HepG2 (cell line): ENCODE measurements at regions not wholly inside any gene's neighbourhood (a gene's known extent, or its start where the extent isn't known, plus 50 kb on each side); places are given as distances from the start of the nearest gene placed in this dataset.

Source experiments
- CREB1 ChIP-seq, 2 experiments: fragments of 450-650 bp in 1 of 2; IDR thresholded peaks; 2 replicates each; pipeline ENCODE4 v1.6.1; 2016 to 2017; ENCODE audit warnings: control low read depth in 1 of 2, mild to moderate bottlenecking in 1 of 2, missing compliant biosample characterization in 1 of 2, missing genetic modification characterization in 1 of 2
- DRAP1 ChIP-seq: IDR thresholded peaks from 2 replicates; pipeline ENCODE4 v1.6.1; 2016; ENCODE audit warnings: missing genetic modification reagents, missing compliant biosample characterization
- GATAD2A ChIP-seq: IDR thresholded peaks from 2 replicates; pipeline ENCODE4 v1.6.1; 2016
- GFI1 ChIP-seq: sonication (generic); formaldehyde crosslinking; IDR thresholded peaks from 2 replicates; pipeline ENCODE4 v1.5.0; 2020; ENCODE audit warnings: missing genetic modification reagents, mild to moderate bottlenecking, borderline replicate concordance
- GTF2F1 ChIP-seq: fragments of 150-350 bp; IDR thresholded peaks from 2 replicates; pipeline ENCODE4 v1.6.1; 2014; ENCODE audit warnings: low read length
- HDAC2 ChIP-seq: sonication (generic); formaldehyde crosslinking; IDR thresholded peaks from 2 replicates; pipeline ENCODE4 v1.4.0; 2020; ENCODE audit warnings: missing genetic modification reagents
- JARID2 ChIP-seq: sonication (generic); formaldehyde crosslinking; IDR thresholded peaks from 2 replicates; pipeline ENCODE4 v1.8.1; 2023; ENCODE audit warnings: missing genetic modification reagents, inconsistent platforms; ENCODE audit not compliant: insufficient replicate concordance
- MED1 ChIP-seq: sonication (generic); formaldehyde crosslinking; IDR thresholded peaks from 2 replicates; pipeline ENCODE4 v1.4.0; 2020; ENCODE audit warnings: missing genetic modification reagents
- MIER3 ChIP-seq: IDR thresholded peaks from 2 replicates; pipeline ENCODE4 v1.6.1; 2016; ENCODE audit warnings: missing compliant biosample characterization, borderline replicate concordance
- MZF1 ChIP-seq: sonication (generic); formaldehyde crosslinking; IDR thresholded peaks from 2 replicates; pipeline ENCODE4 v1.8.1; 2023; ENCODE audit warnings: mild to moderate bottlenecking, missing genetic modification reagents, borderline replicate concordance
- PAX8 ChIP-seq: sonication (generic); formaldehyde crosslinking; IDR thresholded peaks from 2 replicates; pipeline ENCODE4 v1.8.0; 2022; ENCODE audit warnings: mild to moderate bottlenecking, missing genetic modification reagents, borderline replicate concordance
- POGZ ChIP-seq: sonication (generic); formaldehyde crosslinking; IDR thresholded peaks from 2 replicates; pipeline ENCODE4 v1.4.0; 2020; ENCODE audit warnings: mild to moderate bottlenecking, missing genetic modification reagents
- PPARG ChIP-seq: conservative IDR thresholded peaks from 2 replicates; pipeline ENCODE4 v1.6.1; 2016; ENCODE audit warnings: missing biosample characterization, missing genetic modification reagents
- TERF1 ChIP-seq: sonication (generic); formaldehyde crosslinking; IDR thresholded peaks from 2 replicates; pipeline ENCODE4 v1.8.0; 2022; ENCODE audit warnings: mild to moderate bottlenecking, missing genetic modification reagents, moderate library complexity
- ZFP37 ChIP-seq: sonication (generic); formaldehyde crosslinking; IDR thresholded peaks from 2 replicates; pipeline ENCODE4 v1.4.0; 2020; ENCODE audit warnings: missing genetic modification reagents, borderline replicate concordance
- ZNF136 ChIP-seq: sonication (generic); formaldehyde crosslinking; IDR thresholded peaks from 2 replicates; pipeline ENCODE4 v1.8.1; 2022; ENCODE audit warnings: low read depth, mild to moderate bottlenecking, moderate library complexity, missing genetic modification reagents
- ZNF143 ChIP-seq: sonication (generic); formaldehyde crosslinking; IDR thresholded peaks from 2 replicates; pipeline ENCODE4 v1.4.0; 2020; ENCODE audit warnings: missing genetic modification reagents
- ZNF230 ChIP-seq: sonication (generic); formaldehyde crosslinking; IDR thresholded peaks from 2 replicates; pipeline ENCODE4 v1.4.0; 2020; ENCODE audit warnings: mild to moderate bottlenecking, missing genetic modification reagents
- ZNF235 ChIP-seq: sonication (generic); formaldehyde crosslinking; IDR thresholded peaks from 2 replicates; pipeline ENCODE4 v1.8.1; 2023; ENCODE audit warnings: mild to moderate bottlenecking, missing genetic modification reagents, borderline replicate concordance
- ZNF296 ChIP-seq: sonication (generic); formaldehyde crosslinking; conservative IDR thresholded peaks from 2 replicates; pipeline ENCODE4 v1.5.0; 2020; ENCODE audit warnings: mild to moderate bottlenecking, missing genetic modification reagents
- ZNF317 ChIP-seq: sonication (generic); formaldehyde crosslinking; IDR thresholded peaks from 2 replicates; pipeline ENCODE4 v1.5.0; 2020; ENCODE audit warnings: mild to moderate bottlenecking, missing genetic modification reagents
- ZNF607 ChIP-seq: sonication (generic); formaldehyde crosslinking; IDR thresholded peaks from 2 replicates; pipeline ENCODE4 v1.5.1; 2020; ENCODE audit warnings: missing genetic modification reagents, mild to moderate bottlenecking, borderline replicate concordance
- ZNF724P ChIP-seq: sonication (generic); formaldehyde crosslinking; IDR thresholded peaks from 2 replicates; pipeline ENCODE4 v1.8.0; 2022; ENCODE audit warnings: missing genetic modification reagents, borderline replicate concordance
- TF ChIP-seq, protein P1 (sequence below): sonication (generic); formaldehyde crosslinking; IDR thresholded peaks from 2 replicates; pipeline ENCODE4 v1.8.0; 2022; ENCODE audit warnings: missing genetic modification reagents, mild to moderate bottlenecking, borderline replicate concordance
- TF ChIP-seq, protein P2 (sequence below): sonication (generic); formaldehyde crosslinking; IDR thresholded peaks from 2 replicates; pipeline ENCODE4; 2020; ENCODE audit warnings: missing genetic modification reagents, mild to moderate bottlenecking, borderline replicate concordance

DNA sequence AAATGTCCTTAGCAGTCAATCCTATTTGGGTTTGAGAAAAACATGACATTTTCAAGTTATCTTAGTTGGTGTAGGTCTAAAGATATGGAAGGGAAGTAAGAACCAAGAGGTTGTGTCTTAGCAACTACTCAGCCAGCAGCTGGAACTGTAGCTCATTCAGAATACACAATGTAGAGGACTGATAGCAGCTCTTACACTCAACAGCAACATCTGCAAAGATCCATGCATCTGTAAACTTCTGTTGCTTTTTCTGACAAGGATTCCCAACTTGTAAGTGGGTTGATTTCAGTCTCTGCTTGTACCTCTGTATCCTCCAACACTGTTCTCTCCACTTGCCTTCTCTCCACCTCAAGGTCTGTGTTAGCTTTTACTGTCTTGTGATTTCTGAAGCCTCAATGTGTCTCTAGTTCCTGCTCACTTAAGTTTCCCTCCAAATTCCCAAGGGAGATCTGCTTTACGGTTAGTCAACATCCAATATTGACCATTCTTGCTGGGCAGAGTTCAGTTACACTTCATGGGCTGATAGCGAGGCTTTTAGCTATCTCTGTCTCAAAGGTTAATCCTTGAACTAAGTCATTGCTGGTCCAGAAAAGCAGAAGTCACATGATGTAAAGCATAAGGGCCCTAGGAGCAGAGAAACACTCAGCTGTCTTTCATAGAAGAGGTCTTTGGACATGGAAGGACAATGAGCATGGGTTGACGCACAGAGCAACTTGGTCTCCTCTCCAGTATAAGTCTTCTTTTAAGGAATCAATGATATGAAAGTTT lies 71.6 kb upstream of the LGSN start (continued):
- TF ChIP-seq, protein P1, sequence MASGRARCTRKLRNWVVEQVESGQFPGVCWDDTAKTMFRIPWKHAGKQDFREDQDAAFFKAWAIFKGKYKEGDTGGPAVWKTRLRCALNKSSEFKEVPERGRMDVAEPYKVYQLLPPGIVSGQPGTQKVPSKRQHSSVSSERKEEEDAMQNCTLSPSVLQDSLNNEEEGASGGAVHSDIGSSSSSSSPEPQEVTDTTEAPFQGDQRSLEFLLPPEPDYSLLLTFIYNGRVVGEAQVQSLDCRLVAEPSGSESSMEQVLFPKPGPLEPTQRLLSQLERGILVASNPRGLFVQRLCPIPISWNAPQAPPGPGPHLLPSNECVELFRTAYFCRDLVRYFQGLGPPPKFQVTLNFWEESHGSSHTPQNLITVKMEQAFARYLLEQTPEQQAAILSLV (CRISPR knock-in tag), result no peak
- peak; percentile 99 for TF ChIP-seq MIER3 (CRISPR knock-in tag)
- no peak for TF ChIP-seq TERF1 (CRISPR knock-in tag)
- TF ChIP-seq PAX8 (CRISPR knock-in tag), result no peak
- TF ChIP-seq JARID2 (CRISPR knock-in tag), result peak; percentile 55
- peak; percentile 99 for TF ChIP-seq PPARG (CRISPR knock-in tag)
- TF ChIP-seq ZNF136, result peak; percentile 67; the same call in 1 of the 2 replicates
- peak; percentile 39; the same call in 1 of the 2 replicates for TF ChIP-seq CREB1 (IDR thresholded peaks at IDR 0.05)
- TF ChIP-seq CREB1 (CRISPR knock-in tag; IDR thresholded peaks at IDR 0.05), result peak; percentile 90
- TF ChIP-seq ZNF724P (CRISPR knock-in tag), result peak; percentile 58; the same call in 1 of the 2 replicates
- peak; percentile 94 for TF ChIP-seq GFI1 (CRISPR knock-in tag)
- TF ChIP-seq MED1, result peak; percentile 99
- peak; percentile 86; the same call in 1 of the 2 replicates for TF ChIP-seq ZFP37
- TF ChIP-seq ZNF230, result peak; percentile 84; the same call in 1 of the 2 replicates
- TF ChIP-seq GTF2F1, result 0 out of 2 replicates have a peak, but pooled peaks have one; percentile 57
- no peak for TF ChIP-seq MZF1 (CRISPR knock-in tag)
- TF ChIP-seq DRAP1 (CRISPR knock-in tag), result peak; percentile 77
- peak; percentile 100 for TF ChIP-seq HDAC2 (CRISPR knock-in tag)
- no peak for TF ChIP-seq ZNF235 (CRISPR knock-in tag)
- peak; percentile 95; the same call in 1 of the 2 replicates for TF ChIP-seq ZNF607
- TF ChIP-seq, protein P2, sequence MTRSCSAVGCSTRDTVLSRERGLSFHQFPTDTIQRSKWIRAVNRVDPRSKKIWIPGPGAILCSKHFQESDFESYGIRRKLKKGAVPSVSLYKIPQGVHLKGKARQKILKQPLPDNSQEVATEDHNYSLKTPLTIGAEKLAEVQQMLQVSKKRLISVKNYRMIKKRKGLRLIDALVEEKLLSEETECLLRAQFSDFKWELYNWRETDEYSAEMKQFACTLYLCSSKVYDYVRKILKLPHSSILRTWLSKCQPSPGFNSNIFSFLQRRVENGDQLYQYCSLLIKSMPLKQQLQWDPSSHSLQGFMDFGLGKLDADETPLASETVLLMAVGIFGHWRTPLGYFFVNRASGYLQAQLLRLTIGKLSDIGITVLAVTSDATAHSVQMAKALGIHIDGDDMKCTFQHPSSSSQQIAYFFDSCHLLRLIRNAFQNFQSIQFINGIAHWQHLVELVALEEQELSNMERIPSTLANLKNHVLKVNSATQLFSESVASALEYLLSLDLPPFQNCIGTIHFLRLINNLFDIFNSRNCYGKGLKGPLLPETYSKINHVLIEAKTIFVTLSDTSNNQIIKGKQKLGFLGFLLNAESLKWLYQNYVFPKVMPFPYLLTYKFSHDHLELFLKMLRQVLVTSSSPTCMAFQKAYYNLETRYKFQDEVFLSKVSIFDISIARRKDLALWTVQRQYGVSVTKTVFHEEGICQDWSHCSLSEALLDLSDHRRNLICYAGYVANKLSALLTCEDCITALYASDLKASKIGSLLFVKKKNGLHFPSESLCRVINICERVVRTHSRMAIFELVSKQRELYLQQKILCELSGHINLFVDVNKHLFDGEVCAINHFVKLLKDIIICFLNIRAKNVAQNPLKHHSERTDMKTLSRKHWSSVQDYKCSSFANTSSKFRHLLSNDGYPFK (CRISPR knock-in tag), result no peak
- TF ChIP-seq ZNF143 (CRISPR knock-in tag), result peak; percentile 47; the same call in 1 of the 2 replicates
- peak; percentile 98 for TF ChIP-seq POGZ (CRISPR knock-in tag)
- TF ChIP-seq GATAD2A (CRISPR knock-in tag), result peak; percentile 100
- TF ChIP-seq ZNF317 (CRISPR knock-in tag), result peak; percentile 83
- no peak for TF ChIP-seq ZNF296 (CRISPR knock-in tag)
